Limb (tissue), 2 donors: ENCODE measurements at regions not wholly inside any gene's neighbourhood (a gene's known extent, or its start where the extent isn't known, plus 50 kb on each side); places are given as distances from the start of the nearest gene placed in this dataset.

Source experiments
- DNase-seq, 2 donors: peaks; one replicate each; pipeline ENCODE4 v3.0.0-alpha.2; 2016; ENCODE audit errors: extremely low spot score in 2 of 2

DNA sequence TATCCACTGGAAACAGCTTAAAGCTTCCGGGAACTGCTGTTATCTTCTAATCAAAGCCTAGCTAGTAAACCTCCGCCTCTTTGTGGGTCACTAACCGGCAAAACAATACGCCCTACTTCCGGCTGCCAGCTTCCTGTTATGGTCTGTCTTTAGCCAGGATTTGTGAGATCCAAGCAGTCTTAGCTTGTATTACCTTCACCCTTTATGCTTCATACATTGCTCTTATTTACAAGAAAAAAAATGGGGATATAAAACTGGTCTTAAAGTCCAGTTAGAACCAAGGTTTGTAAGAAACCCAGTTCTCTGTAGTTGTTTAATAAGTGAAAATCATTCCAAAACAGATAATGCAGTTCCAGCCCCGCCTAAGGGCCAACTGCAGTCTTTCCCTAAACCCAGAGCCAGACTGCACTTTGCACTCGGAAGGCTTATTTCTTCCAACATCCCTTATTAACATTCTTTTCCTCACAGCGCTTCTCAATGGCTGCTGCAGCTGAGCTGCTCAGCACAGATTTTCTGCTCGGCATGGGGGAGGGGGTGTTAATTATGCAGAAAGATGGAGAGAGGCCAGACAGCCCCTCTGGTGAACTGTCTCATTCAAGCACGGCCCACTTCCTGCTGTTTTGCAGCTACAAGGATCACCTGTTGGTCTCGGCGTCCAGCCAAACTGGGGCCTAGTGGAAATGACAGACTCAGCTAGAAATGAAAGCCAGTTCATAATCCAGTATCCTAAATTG lies 368.4 kb downstream of the KLF12 start:
- peak; percentile 92 to 96 for DNase-seq

GRCh38 chr13:73759434-73759833 lies 374.8 kb downstream of the KLF12 start:
- DNase-seq, result peak; percentile 38 to 46

DNA sequence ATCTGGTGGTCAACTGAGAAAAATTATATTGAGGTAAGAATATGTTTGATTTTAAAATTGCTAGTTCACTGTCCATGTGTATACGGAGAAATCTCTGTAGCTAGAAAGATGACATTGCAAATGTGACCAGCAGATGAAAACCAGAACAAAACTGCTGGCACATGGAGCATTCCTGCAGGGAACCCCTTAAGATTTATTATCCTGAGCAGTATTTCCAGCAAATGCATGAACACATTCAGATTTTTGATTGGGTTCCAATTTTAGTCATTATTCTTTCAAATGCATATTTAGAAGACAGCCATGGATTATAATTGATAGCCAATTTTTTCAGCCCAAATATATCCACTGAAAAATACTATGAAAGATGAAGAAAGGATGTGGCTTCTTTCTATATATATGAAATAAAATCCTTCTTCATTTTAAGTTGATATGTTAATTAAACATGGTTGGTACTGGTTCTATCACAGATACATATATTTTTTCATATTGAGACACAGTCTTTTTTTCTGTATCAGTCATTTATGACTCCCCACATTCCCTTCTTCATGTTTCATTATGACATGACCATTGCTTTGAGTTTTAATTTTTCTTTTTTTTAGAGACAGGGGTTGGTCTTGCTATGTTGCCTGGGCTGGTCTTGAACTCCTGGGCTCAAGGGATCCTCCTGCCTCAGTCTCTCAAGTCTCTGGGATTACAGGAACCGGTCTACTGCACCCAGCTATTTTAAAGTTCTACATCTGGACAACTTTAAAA lies 376.5 kb downstream of the KLF12 start:
- DNase-seq, result no peak

DNA sequence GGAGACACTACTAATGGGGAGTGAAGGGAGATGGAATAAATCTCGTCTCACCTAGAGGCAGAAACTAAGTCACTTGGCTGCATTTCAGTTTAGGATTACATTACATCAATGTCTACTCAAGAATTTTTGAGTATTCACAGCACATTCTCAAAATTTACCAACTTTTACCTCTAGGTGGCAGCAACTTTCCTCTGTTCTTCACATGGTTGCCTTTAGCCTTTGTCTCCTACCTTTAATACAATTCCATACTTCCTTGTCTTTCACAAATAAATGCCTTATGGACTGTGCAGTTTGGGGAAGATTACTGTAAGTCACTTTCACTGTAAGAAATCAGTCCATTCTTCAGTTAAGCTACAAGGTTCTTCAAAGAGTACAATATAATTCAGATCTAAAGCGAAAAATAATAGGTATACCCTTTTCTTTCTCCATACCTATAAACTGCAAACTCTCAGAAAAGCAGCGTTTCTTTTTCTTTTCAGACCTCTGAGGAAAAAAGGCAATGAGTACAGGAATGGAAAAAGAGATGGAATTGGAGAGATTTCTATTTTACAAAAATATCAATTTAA lies 379.4 kb downstream of the KLF12 start:
- DNase-seq, result peak; percentile 34 to 87

DNA sequence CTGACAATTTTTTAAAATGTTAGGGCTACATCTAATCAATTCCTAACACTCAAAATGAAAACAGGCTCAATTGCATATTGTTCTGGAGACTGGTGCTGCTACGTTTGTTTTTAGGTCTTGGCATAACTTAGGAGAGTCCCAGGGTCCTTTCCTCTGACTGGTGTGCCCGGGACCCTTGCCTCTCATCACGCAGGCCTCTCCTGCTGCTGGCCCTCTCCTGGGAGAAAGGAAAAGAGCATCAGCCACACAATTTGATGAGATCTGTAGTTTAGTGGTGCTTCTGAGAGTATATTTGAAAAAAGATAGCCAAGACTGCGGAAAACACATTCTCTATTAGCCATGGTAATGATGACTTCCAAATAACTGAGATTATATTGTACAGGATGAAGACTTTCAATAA lies 380.0 kb downstream of the KLF12 start:
- DNase-seq, result no peak

- no peak for DNase-seq
Observed at GRCh38 chr13:73751290-73751689, 382.9 kb downstream of the KLF12 start.

- no peak for DNase-seq
Observed at GRCh38 chr13:73748404-73748803, 385.8 kb downstream of the KLF12 start.

DNA sequence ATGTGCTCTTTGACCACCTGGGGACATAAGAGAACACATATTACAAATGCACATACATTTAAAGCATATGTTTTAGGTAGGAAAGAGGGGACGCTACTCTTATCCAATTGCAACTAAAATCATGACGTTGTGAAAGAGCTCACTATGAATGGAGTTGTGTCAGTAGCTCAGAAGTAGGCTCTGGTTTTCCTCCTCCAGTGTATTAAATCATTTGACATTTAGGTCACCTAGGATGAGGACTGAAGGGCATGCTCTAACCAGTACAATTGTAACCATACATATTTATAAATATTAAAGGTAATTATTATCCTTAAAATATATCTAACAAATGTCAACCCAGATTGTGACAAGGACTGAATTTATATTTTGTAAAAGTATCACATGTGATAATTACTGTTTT lies 389.0 kb downstream of the KLF12 start:
- no peak for DNase-seq

DNA sequence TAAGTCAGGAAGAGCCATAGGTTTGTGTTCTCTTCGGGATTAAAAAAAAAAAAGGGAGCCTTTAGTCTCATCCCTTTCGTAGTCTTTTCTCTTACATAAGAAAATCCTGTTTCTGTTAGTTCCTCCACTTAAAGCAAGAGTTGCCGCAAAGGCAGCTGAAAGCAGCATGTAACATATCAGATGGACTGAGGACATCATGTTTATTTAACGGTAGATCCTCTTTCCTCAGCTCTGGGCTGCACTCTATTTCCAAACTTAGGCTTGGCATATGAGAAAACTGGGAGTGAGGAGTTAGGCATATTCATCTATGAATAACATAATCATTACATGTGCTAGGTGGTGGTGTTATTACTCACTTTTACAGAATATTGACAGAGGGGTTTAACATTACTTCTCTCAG lies 391.2 kb downstream of the KLF12 start:
- DNase-seq, result no peak

- no peak for DNase-seq
Observed at GRCh38 chr13:73741742-73742141, 392.5 kb downstream of the KLF12 start.

DNA sequence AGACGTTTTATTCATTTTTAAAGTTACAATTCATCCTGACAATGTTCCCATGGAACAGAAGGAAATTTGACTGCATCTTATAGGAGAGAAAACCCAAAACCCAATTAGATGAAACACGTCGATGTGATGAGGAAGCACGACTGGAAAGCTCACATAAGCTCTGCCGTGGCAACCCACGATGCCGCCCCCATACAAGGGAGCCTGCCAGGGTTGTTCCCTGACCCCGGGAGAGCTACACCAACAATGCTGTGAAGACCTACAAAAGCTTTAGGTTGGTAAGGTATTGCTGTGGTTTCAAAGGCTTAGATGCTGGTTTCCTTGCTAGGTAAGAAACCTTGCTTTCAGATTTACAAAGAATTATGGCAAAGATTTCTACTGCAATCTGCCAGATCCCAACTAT lies 393.1 kb downstream of the KLF12 start:
- no peak for DNase-seq

DNA sequence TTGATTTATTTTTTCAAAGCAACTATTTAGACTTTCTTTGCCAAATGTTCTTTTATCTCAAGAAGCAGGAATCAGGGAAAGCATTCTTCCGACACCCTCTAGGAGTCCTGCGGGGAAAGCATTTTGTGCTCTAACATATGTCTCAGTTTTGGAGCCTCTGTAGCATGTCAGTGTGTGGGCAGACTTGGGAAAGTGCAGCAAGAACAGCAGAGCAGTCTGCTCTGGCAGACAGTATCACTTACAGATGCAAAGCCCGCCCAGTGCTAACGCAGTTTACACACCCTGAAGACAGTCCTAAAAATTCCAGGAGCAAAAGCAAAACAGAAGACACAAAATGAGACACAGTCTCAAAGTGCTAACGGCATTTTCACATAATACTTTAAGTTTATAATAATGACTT lies 393.5 kb downstream of the KLF12 start:
- DNase-seq, result no peak

- no peak for DNase-seq
Observed at GRCh38 chr13:73739394-73739793, 394.8 kb downstream of the KLF12 start.

- no peak for DNase-seq
Observed at GRCh38 chr13:73738626-73739025, 395.6 kb downstream of the KLF12 start.

DNA sequence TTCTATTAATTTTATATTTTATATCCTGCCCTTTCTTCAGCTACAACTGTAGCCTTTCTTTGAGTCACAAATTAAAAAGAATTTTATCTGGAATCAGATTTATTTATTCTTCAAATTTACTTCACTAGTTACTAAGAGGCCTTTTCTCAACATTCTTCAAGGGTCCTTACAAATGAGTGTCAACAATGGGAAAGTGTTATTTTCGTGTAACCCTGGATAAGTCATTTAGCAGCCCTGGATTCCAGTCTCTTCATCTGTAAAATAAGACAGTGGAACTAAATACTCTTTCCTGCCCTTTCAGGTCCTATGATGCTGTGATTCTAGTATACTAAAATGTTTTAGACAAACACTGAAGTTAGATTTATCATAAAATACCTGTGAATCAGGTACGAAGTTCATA lies 397.0 kb downstream of the KLF12 start:
- DNase-seq, result no peak

DNA sequence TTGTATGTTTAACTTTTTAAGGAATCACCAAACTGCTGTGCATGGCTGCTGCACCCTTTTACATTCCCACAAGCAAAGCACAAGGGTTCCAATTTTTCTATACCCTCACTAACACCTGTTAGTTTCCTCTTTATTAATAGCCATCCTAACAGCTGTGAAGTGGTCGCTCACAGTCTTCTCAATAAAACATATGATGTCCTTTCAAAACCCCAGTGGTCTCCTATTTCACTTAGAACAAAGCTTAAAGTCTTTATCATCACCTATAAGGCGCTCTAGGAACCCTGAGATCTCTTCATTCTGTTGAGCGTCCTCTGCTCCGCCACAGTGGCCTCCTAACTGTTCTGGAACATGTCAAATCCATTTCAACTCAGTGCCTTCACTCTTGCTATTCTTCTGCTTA lies 400.5 kb downstream of the KLF12 start:
- DNase-seq, result no peak

GRCh38 chr13:73732350-73732749 lies 401.9 kb downstream of the KLF12 start:
- no peak for DNase-seq

DNA sequence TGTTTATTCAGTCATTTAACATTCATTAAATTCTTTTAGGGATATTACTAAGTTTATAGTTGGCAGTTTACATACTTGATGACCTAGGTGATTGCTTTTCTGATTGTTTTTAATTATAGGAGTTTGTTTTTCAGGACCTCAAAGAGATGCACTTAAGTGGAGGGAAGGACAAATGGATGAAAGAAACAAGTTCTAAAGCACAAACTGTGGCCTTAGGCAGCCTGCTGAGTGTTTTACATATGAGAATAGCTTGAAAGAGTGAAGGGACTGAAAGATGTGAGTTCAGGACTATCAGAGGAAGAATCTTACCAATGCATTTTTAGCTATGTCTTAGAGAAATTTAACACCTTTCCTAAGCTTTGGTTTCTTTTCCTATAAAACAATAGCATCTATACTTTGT lies 402.6 kb downstream of the KLF12 start:
- DNase-seq, result no peak

DNA sequence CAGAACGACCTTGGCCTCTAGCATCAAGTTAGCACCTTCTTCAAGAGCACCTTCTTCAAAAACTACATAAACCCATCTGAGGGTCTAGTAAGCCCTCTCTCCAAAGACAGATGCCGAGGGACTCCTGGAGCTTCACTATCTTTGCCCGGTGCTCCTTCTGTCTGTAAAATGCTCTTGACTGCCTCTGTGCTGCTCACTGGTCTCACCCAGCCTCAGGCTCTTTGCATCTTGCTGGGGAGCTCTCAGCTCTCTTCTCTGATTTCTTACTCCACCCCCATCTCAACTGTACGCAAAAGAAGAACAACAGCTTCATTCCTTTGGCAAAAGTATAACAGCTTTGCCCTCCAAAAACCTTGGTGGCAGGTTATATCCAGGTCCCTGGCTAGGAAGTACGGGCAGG lies 404.2 kb downstream of the KLF12 start:
- DNase-seq, result no peak

DNA sequence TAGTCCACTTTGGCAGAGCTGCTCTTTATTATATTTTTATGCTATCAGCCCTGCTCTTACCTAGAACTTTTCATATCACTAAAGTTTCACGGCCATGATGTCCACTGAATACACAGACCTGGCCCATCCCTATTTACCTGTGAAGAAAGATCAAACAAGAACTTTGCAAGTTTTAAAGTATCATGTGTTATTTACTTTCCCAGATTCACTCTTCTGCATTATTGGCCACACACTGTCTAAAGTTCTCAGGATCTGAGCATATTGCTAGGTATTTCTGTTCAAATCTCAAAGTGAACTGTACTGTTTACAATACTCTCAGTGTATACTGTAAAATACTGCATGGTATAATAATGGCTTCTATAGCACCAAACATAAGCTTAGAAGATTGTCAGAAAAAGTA lies 405.2 kb downstream of the KLF12 start:
- no peak for DNase-seq

- DNase-seq, result no peak
Observed at GRCh38 chr13:73722120-73722519, 412.1 kb downstream of the KLF12 start.

- DNase-seq, result no peak
Observed at GRCh38 chr13:73721571-73721970, 412.6 kb downstream of the KLF12 start.
